CD14-positive monocyte (primary cell): ENCODE measurements at regions not wholly inside any gene's neighbourhood (a gene's known extent, or its start where the extent isn't known, plus 50 kb on each side); places are given as distances from the start of the nearest gene placed in this dataset.

ENCODE experiments used
- DNase-seq, 3 donors: peaks; one replicate each; pipeline ENCODE4 v3.0.0-alpha.2; 2011 to 2022
- H2AFZ ChIP-seq: 2 replicates; pipeline ENCODE4 v1.6.0; 2012; ENCODE audit warnings: mild to moderate bottlenecking, low read depth, low read length, inconsistent platforms; ENCODE audit not compliant: insufficient read depth, poor library complexity, severe bottlenecking
- H3K27ac ChIP-seq, 2 donors: 1 replicate in 1 of 2; 2 replicates in 1 of 2; pipeline ENCODE4 v1.5.1; 2012 to 2013; ENCODE audit warnings: low read length in 2 of 2, control low read depth in 1 of 2, inconsistent platforms in 1 of 2, low read depth in 1 of 2, mild to moderate bottlenecking in 1 of 2
- H3K27me3 ChIP-seq, 2 donors: one replicate each; pipeline versions ENCODE4 v1.6.0 to v1.6.1; 2011 to 2013; ENCODE audit warnings: low read length in 2 of 2; ENCODE audit not compliant: control insufficient read depth in 2 of 2, insufficient read depth in 2 of 2
- H3K36me3 ChIP-seq, 2 donors: replicated peaks in 1 of 2; 1 replicate in 1 of 2; 2 replicates in 1 of 2; pipeline versions ENCODE4 v1.5.1 to v1.6.1; 2012 to 2013; ENCODE audit warnings: low read length in 2 of 2, control low read depth in 1 of 2, inconsistent platforms in 1 of 2, mild to moderate bottlenecking in 1 of 2; ENCODE audit not compliant: insufficient read depth in 2 of 2, control insufficient read depth in 1 of 2
- H3K4me1 ChIP-seq, 2 donors: 1 replicate in 1 of 2; 2 replicates in 1 of 2; pipeline versions ENCODE4 v1.5.1 to v1.6.1; 2012 to 2013; ENCODE audit warnings: low read length in 2 of 2, control low read depth in 1 of 2, inconsistent platforms in 1 of 2, mild to moderate bottlenecking in 1 of 2, moderate library complexity in 1 of 2; ENCODE audit not compliant: insufficient read depth in 2 of 2, control insufficient read depth in 1 of 2
- H3K4me2 ChIP-seq: replicated peaks from 2 replicates; pipeline ENCODE3; 2012; ENCODE audit warnings: low read length, moderate library complexity, mild to moderate bottlenecking; ENCODE audit not compliant: poor library complexity, severe bottlenecking; ENCODE audit errors: extremely low read depth
- H3K4me3 ChIP-seq, 3 experiments: fragments of 200-600 bp in 1 of 3; sonication (generic) in 1 of 3; replicated peaks in 1 of 3; 1 replicate in 2 of 3; 2 replicates in 1 of 3; pipeline ENCODE4 v1.5.1; 2011 to 2013; ENCODE audit warnings: low read length in 3 of 3, mild to moderate bottlenecking in 3 of 3, control low read depth in 2 of 3, low read depth in 2 of 3, inconsistent platforms in 1 of 3, moderate library complexity in 1 of 3
- H3K79me2 ChIP-seq: 2 replicates; pipeline ENCODE4 v1.6.0; 2012; ENCODE audit warnings: mild to moderate bottlenecking, control low read depth, inconsistent platforms, low read length, moderate library complexity; ENCODE audit not compliant: insufficient read depth
- H3K9ac ChIP-seq: 2 replicates; pipeline ENCODE4 v1.6.0; 2017; ENCODE audit warnings: low read length, mild to moderate bottlenecking; ENCODE audit not compliant: insufficient read depth, poor library complexity, severe bottlenecking
- H3K9me3 ChIP-seq, 2 donors: replicated peaks in 1 of 2; 1 replicate in 1 of 2; 2 replicates in 1 of 2; pipeline versions ENCODE4 v1.5.1 to v1.6.1; 2012 to 2013; ENCODE audit warnings: low read length in 2 of 2, control low read depth in 1 of 2; ENCODE audit not compliant: control insufficient read depth in 1 of 2, insufficient read depth in 1 of 2
- H4K20me1 ChIP-seq: 2 replicates; pipeline ENCODE4 v1.6.0; 2012; ENCODE audit warnings: mild to moderate bottlenecking, low read length, control low read depth, moderate library complexity; ENCODE audit not compliant: insufficient read depth
- H3K27ac Mint-ChIP-seq, 7 donors: one replicate each; pipeline ENCODE4 v1.8.0; 2020; ENCODE audit warnings: mild to moderate bottlenecking in 7 of 7, mixed read lengths in 7 of 7, moderate library complexity in 6 of 7, inconsistent platforms in 2 of 7
- H3K27me3 Mint-ChIP-seq, 3 donors: one replicate each; pipeline ENCODE4 v1.8.0; 2021 to 2022; ENCODE audit warnings: low read depth in 3 of 3, mild to moderate bottlenecking in 3 of 3, mixed read lengths in 3 of 3, moderate library complexity in 3 of 3, inconsistent platforms in 1 of 3
- H3K36me3 Mint-ChIP-seq, 2 donors: one replicate each; pipeline ENCODE4 v1.8.0; 2020; ENCODE audit warnings: mixed read lengths in 2 of 2, inconsistent platforms in 1 of 2, mild to moderate bottlenecking in 1 of 2
- H3K4me1 Mint-ChIP-seq: one replicate; pipeline ENCODE4 v1.8.0; 2020; ENCODE audit warnings: mild to moderate bottlenecking, mixed read lengths
- H3K4me3 Mint-ChIP-seq, 2 donors: one replicate each; pipeline ENCODE4 v1.8.0; 2020; ENCODE audit warnings: mild to moderate bottlenecking in 2 of 2, mixed read lengths in 2 of 2, moderate library complexity in 1 of 2
- H3K9me3 Mint-ChIP-seq, 7 donors: one replicate each; pipeline ENCODE4 v1.8.0; 2020 to 2022; ENCODE audit warnings: mixed read lengths in 7 of 7, mild to moderate bottlenecking in 6 of 7, moderate library complexity in 6 of 7, inconsistent platforms in 2 of 7
- CTCF ChIP-seq: fragments of 200-600 bp; IDR thresholded peaks from one replicate; pipeline ENCODE4 v1.8.0; 2022; ENCODE audit warnings: antibody characterized with exemption, mild to moderate bottlenecking
- WGBS: methylation state at CpG from one replicate; pipeline ENCODE4 v1.1.5; 2013; ENCODE audit warnings: missing lambda C conversion rate; ENCODE audit not compliant: insufficient coverage; 5-methylcytosine and 5-hydroxymethylcytosine counted together
- intact Hi-C, 2 donors: fragments of 100-400 bp; cut with micrococcal nuclease; formaldehyde crosslinking; loops; one replicate each; pipeline versions ENCODE4 v1.15.0 to v1.15.1; 2023

GRCh38 chr6:126603410-126603809 lies 263.5 kb downstream of the CENPW start:
- H4K20me1 ChIP-seq: no peaks in the 10 kb centered on the region
- H3K27me3 ChIP-seq: no peaks in the 10 kb centered on the region
- H3K36me3 ChIP-seq: no peaks in the 10 kb centered on the region
- peaks cover 0 to 2% (median 0%) of the 10 kb centered on the region in 3 donors for H3K27me3 Mint-ChIP-seq
- no peak overlapping the region for H3K4me3 Mint-ChIP-seq
- no peaks in the 10 kb centered on the region for H3K9me3 ChIP-seq
- 86% methylated on average over 1 of the region's 4 CpGs for WGBS
- no peak for DNase-seq
- intact Hi-C loops: no loop called here
- no peaks in the 10 kb centered on the region for H3K36me3 Mint-ChIP-seq
- H3K27ac Mint-ChIP-seq: no peak overlapping the region
- no peak overlapping the region for H3K4me3 ChIP-seq
- no peak overlapping the region for H3K9ac ChIP-seq
- H2AFZ ChIP-seq: no peak overlapping the region
- peaks cover 2 to 8% (median 4%) of the 10 kb centered on the region in 7 donors for H3K9me3 Mint-ChIP-seq
- no peaks in the 10 kb centered on the region for H3K79me2 ChIP-seq
- H3K27ac ChIP-seq: no peak overlapping the region
- no peak for TF ChIP-seq CTCF
- no peaks in the 10 kb centered on the region for H3K4me1 Mint-ChIP-seq
- H3K4me1 ChIP-seq: no peaks in the 10 kb centered on the region
- no peak overlapping the region for H3K4me2 ChIP-seq

- Histone ChIP-seq H3K9me3 (no peaks in the 10 kb centered on the region), H3K9ac (no peak overlapping the region), H3K36me3 (no peaks in the 10 kb centered on the region), H2AFZ (no peak overlapping the region), H3K4me1 (no peaks in the 10 kb centered on the region), H3K27ac (no peak overlapping the region), H3K79me2 (no peaks in the 10 kb centered on the region), H4K20me1 (no peaks in the 10 kb centered on the region), H3K27me3 (no peaks in the 10 kb centered on the region), H3K4me2 (no peak overlapping the region), H3K4me3 (no peak overlapping the region)
- DNase-seq: no peak
- intact Hi-C loops: no loop called here
- no peak for TF ChIP-seq CTCF
- Mint-ChIP-seq H3K27me3 (peaks cover 0 to 2% (median 0%) of the 10 kb centered on the region in 3 donors), H3K36me3 (no peaks in the 10 kb centered on the region), H3K4me1 (no peaks in the 10 kb centered on the region), H3K9me3 (peaks cover 0 to 5% (median 2%) of the 10 kb centered on the region in 7 donors), H3K4me3 (no peak overlapping the region), H3K27ac (no peak overlapping the region)
Measured at GRCh38 chr6:126605089-126605488, 265.2 kb downstream of the CENPW start.
